H1 (cell line): ENCODE measurements at regions not wholly inside any gene's neighbourhood (a gene's known extent, or its start where the extent isn't known, plus 50 kb on each side); places are given as distances from the start of the nearest gene placed in this dataset.

ENCODE experiments used
- CTCF ChIA-PET: fragments of 300-600 bp; sonication (Branson Sonifier 250); formaldehyde crosslinking; loops from one replicate; lab custom pipeline; 2021; ENCODE audit not compliant: partially characterized antibody; lab: Charles Lee
- POLR2A ChIA-PET: fragments of 300-600 bp; sonication (Branson Sonifier 250); formaldehyde crosslinking; loops from one replicate; lab custom pipeline; 2021; ENCODE audit warnings: inconsistent platforms; ENCODE audit not compliant: partially characterized antibody; lab: Charles Lee
- DNase-seq, 2 experiments: peaks; one replicate each; pipeline versions ENCODE4 v3.0.0 to v3.0.0-alpha.2; 2010 to 2022; ENCODE audit warnings: low spot score in 2 of 2, low read depth in 1 of 2, mixed read lengths in 1 of 2
- FAIRE-seq: peaks from 2 replicates; lab custom pipeline; 2011; peaks lifted over from hg19 to GRCh38; lab: Jason Lieb, UNC
- H2AFZ ChIP-seq: 2 replicates; pipeline ENCODE4 v1.8.1; 2012; ENCODE audit warnings: low read length, inconsistent platforms
- H2AK5ac ChIP-seq: 2 replicates; pipeline ENCODE4 v1.6.1; 2013; ENCODE audit warnings: low read depth, low read length
- H2BK120ac ChIP-seq: replicated peaks from 2 replicates; pipeline ENCODE3; 2013; ENCODE audit warnings: low read depth, low read length, inconsistent platforms
- H2BK12ac ChIP-seq: 2 replicates; pipeline ENCODE4 v1.6.1; 2013; ENCODE audit warnings: low read depth, low read length
- H2BK15ac ChIP-seq: 2 replicates; pipeline ENCODE4 v1.6.1; 2013; ENCODE audit warnings: low read length
- H2BK20ac ChIP-seq: 2 replicates; pipeline ENCODE4 v1.6.1; 2013; ENCODE audit warnings: low read length
- H2BK5ac ChIP-seq: 2 replicates; pipeline ENCODE4 v1.6.1; 2013; ENCODE audit warnings: low read depth, low read length
- H3K14ac ChIP-seq: 2 replicates; pipeline ENCODE4 v1.6.1; 2013; ENCODE audit warnings: inconsistent platforms; ENCODE audit not compliant: insufficient read length
- H3K18ac ChIP-seq: 2 replicates; pipeline ENCODE4 v1.6.1; 2013; ENCODE audit warnings: low read length; ENCODE audit errors: extremely low read depth
- H3K23ac ChIP-seq: 2 replicates; pipeline ENCODE4 v1.6.1; 2013; ENCODE audit warnings: inconsistent platforms; ENCODE audit not compliant: insufficient read length
- H3K23me2 ChIP-seq: 2 replicates; pipeline ENCODE4 v1.6.1; 2013; ENCODE audit warnings: low read depth, low read length
- H3K27ac ChIP-seq: 2 replicates; pipeline ENCODE4 v1.6.1; 2011; ENCODE audit warnings: low read depth, low read length, inconsistent platforms
- H3K27me3 ChIP-seq, 4 experiments: replicated peaks in 1 of 4; 1 replicate in 1 of 4; 2 replicates in 3 of 4; pipeline versions ENCODE4 v1.6.1 to v1.8.1; 2011 to 2013; ENCODE audit warnings: low read length in 3 of 4, mild to moderate bottlenecking in 3 of 4, inconsistent platforms in 2 of 4, mixed read lengths in 2 of 4, moderate library complexity in 1 of 4; ENCODE audit not compliant: control insufficient read depth in 3 of 4, insufficient read depth in 3 of 4; ENCODE audit errors: extremely low read depth in 1 of 4
- H3K36me3 ChIP-seq, 4 experiments: 2 replicates each; pipeline versions ENCODE4 v1.6.1 to v1.8.1; 2011 to 2013; ENCODE audit warnings: mild to moderate bottlenecking in 4 of 4, low read length in 3 of 4, moderate library complexity in 2 of 4, control low read depth in 1 of 4, inconsistent platforms in 1 of 4; ENCODE audit not compliant: insufficient read depth in 4 of 4, control insufficient read depth in 2 of 4
- H3K4ac ChIP-seq: replicated peaks from 2 replicates; pipeline ENCODE3; 2013; ENCODE audit warnings: low read length, low read depth, mixed read lengths, inconsistent platforms; ENCODE audit not compliant: insufficient read length
- H3K4me1 ChIP-seq, 4 experiments: replicated peaks in 1 of 4; 1 replicate in 1 of 4; 2 replicates in 3 of 4; pipeline versions ENCODE4 v1.6.1 to v1.8.1; 2011 to 2013; ENCODE audit warnings: low read length in 3 of 4, inconsistent platforms in 2 of 4, mixed read lengths in 1 of 4; ENCODE audit not compliant: insufficient read depth in 4 of 4, control insufficient read depth in 3 of 4
- H3K4me2 ChIP-seq, 2 experiments: 2 replicates each; pipeline versions ENCODE4 v1.6.1 to v1.8.1; 2011 to 2013; ENCODE audit warnings: low read depth in 2 of 2, low read length in 2 of 2, control low read depth in 1 of 2, inconsistent platforms in 1 of 2, mild to moderate bottlenecking in 1 of 2; ENCODE audit not compliant: insufficient read depth in 1 of 2
- H3K4me3 ChIP-seq, 4 experiments: fragments of 200-600, 300-600 bp in 1 of 4; sonication (generic), shearing (Covaris generic), sonication (Bioruptor Twin) in 1 of 4; 2 replicates each; pipeline versions ENCODE4 v1.5.1 to v1.8.1; 2011 to 2016; ENCODE audit warnings: low read length in 4 of 4, low read depth in 3 of 4, control low read depth in 2 of 4, inconsistent platforms in 2 of 4, mild to moderate bottlenecking in 2 of 4, mixed read lengths in 1 of 4, moderate library complexity in 1 of 4; ENCODE audit not compliant: insufficient read depth in 2 of 4; ENCODE audit errors: extremely low read depth in 1 of 4
- H3K56ac ChIP-seq: replicated peaks from 2 replicates; pipeline ENCODE3; 2013; ENCODE audit warnings: low read depth, mild to moderate bottlenecking, mixed read lengths, low read length, inconsistent platforms; ENCODE audit not compliant: insufficient read length
- H3K79me1 ChIP-seq: 2 replicates; pipeline ENCODE4 v1.6.1; 2013; ENCODE audit warnings: low read depth, low read length, control low read depth
- H3K79me2 ChIP-seq, 2 experiments: 2 replicates each; pipeline versions ENCODE4 v1.6.1 to v1.8.1; 2012 to 2013; ENCODE audit warnings: low read length in 2 of 2, mild to moderate bottlenecking in 2 of 2, inconsistent platforms in 1 of 2; ENCODE audit not compliant: insufficient read depth in 2 of 2, control insufficient read depth in 1 of 2
- H3K9ac ChIP-seq, 4 experiments: replicated peaks in 1 of 4; 1 replicate in 1 of 4; 2 replicates in 3 of 4; pipeline versions ENCODE4 v1.6.1 to v1.8.1; 2011 to 2013; ENCODE audit warnings: low read depth in 3 of 4, low read length in 3 of 4, control low read depth in 2 of 4, mild to moderate bottlenecking in 2 of 4, moderate library complexity in 2 of 4, inconsistent platforms in 1 of 4; ENCODE audit errors: extremely low read depth in 1 of 4
- H3K9me3 ChIP-seq, 2 experiments: 2 replicates each; pipeline versions ENCODE4 v1.6.1 to v1.8.1; 2012 to 2013; ENCODE audit warnings: mild to moderate bottlenecking in 2 of 2, moderate library complexity in 2 of 2, control low read depth in 1 of 2, inconsistent platforms in 1 of 2, low read depth in 1 of 2, low read length in 1 of 2, mixed read lengths in 1 of 2; ENCODE audit not compliant: insufficient read depth in 2 of 2
- H4K20me1 ChIP-seq, 2 experiments: replicated peaks in 1 of 2; 2 replicates each; pipeline versions ENCODE3 to v1.8.1; 2011 to 2013; ENCODE audit warnings: inconsistent platforms in 2 of 2, low read length in 2 of 2, mild to moderate bottlenecking in 1 of 2; ENCODE audit not compliant: insufficient read depth in 2 of 2, control insufficient read depth in 1 of 2
- H4K5ac ChIP-seq: 2 replicates; pipeline ENCODE4 v1.6.1; 2013; ENCODE audit warnings: low read length, low read depth, mixed read lengths, inconsistent platforms; ENCODE audit not compliant: insufficient read length
- H4K8ac ChIP-seq: 2 replicates; pipeline ENCODE4 v1.8.0; 2013; ENCODE audit warnings: mild to moderate bottlenecking, moderate library complexity, low read length, inconsistent platforms; ENCODE audit not compliant: insufficient read depth; ENCODE audit errors: extremely low read depth
- H4K91ac ChIP-seq: replicated peaks from 2 replicates; pipeline ENCODE3; 2013; ENCODE audit warnings: low read length, mixed read lengths, inconsistent platforms; ENCODE audit not compliant: insufficient read length
- CBX8 ChIP-seq: fragments of 300-800, 300-1000 bp; sonication (generic); IDR thresholded peaks from 2 replicates; pipeline ENCODE4 v1.7.1; 2016; ENCODE audit warnings: low read depth, low read length, borderline replicate concordance
- CEBPB ChIP-seq: IDR thresholded peaks from 2 replicates; pipeline ENCODE4 v1.6.1; 2012; ENCODE audit warnings: low read depth, low read length
- CREB1 ChIP-seq: IDR thresholded peaks from 2 replicates; pipeline ENCODE4 v1.6.1; 2012; ENCODE audit warnings: inconsistent platforms
- EP300 ChIP-seq, 2 experiments: IDR thresholded peaks; 1 replicate in 1 of 2; 2 replicates in 1 of 2; pipeline ENCODE4 v1.6.1; 2011 to 2012; ENCODE audit warnings: low read depth in 2 of 2, low read length in 2 of 2, mild to moderate bottlenecking in 2 of 2, borderline replicate concordance in 1 of 2, inconsistent platforms in 1 of 2, moderate library complexity in 1 of 2
- HDAC6 ChIP-seq: IDR thresholded peaks from one replicate; pipeline ENCODE4 v1.7.1; 2012; ENCODE audit warnings: low read depth, mild to moderate bottlenecking, inconsistent platforms, low read length, moderate library complexity
- JUN ChIP-seq: IDR thresholded peaks from 2 replicates; pipeline ENCODE4 v1.6.1; 2011; ENCODE audit warnings: low read depth, mild to moderate bottlenecking, improper control_type of control experiment, low read length
- KDM4A ChIP-seq: IDR thresholded peaks from one replicate; pipeline ENCODE4 v1.7.1; 2012; ENCODE audit warnings: low read depth, mild to moderate bottlenecking, moderate library complexity, low read length, inconsistent platforms; ENCODE audit not compliant: severe bottlenecking
- POLR2A ChIP-seq, 2 experiments: IDR thresholded peaks; 1 replicate in 1 of 2; 2 replicates in 1 of 2; pipeline ENCODE4 v1.6.1; 2011; ENCODE audit warnings: low read depth in 2 of 2, low read length in 2 of 2, mild to moderate bottlenecking in 2 of 2; ENCODE audit errors: control extremely low read depth in 1 of 2
- POU5F1 ChIP-seq: IDR thresholded peaks from 2 replicates; pipeline ENCODE4 v1.6.1; 2011; ENCODE audit warnings: low read depth, mild to moderate bottlenecking, low read length, moderate library complexity
- RBBP5 ChIP-seq: IDR thresholded peaks from 2 replicates; pipeline ENCODE4 v1.7.1; 2012; ENCODE audit warnings: low read depth, mild to moderate bottlenecking, inconsistent platforms, low read length, moderate library complexity, borderline replicate concordance
- SUZ12 ChIP-seq: fragments of 200-600 bp; sonication (generic); IDR thresholded peaks from 2 replicates; pipeline ENCODE4 v1.6.1; 2012; ENCODE audit warnings: mild to moderate bottlenecking, inconsistent platforms, low read length, moderate library complexity, mixed read lengths
- TF ChIP-seq, protein P1 (sequence below): IDR thresholded peaks from 2 replicates; pipeline ENCODE4 v1.6.1; 2012; ENCODE audit warnings: inconsistent platforms
- TF ChIP-seq, protein P2 (sequence below): IDR thresholded peaks from 2 replicates; pipeline ENCODE4 v1.6.1; 2011; ENCODE audit warnings: low read depth, mild to moderate bottlenecking, low read length; ENCODE audit not compliant: insufficient read depth

DNA sequence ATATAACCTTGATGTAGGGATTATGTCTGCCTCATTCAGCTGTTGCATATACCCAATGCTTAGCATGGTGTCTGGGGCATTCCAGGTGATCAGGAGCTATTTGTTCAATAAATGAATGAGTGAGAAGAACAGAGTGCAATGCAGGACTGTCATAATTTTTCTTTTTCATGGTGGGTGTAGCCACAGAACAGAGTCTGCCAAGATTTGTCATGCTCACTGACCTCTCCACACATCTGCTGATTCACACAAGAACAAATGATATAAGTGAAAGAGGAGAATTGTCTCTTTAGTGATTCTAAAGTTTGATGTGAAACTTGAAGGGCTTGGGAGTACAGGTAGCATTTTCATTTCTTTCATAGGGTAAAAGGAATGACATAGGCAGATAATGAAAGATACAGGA is 64.4 kb upstream of the TEX13D start:
- Histone ChIP-seq H3K27me3 (no peaks in the 10 kb centered on the region), H2BK120ac (no peak overlapping the region), H2BK12ac (no peak overlapping the region), H3K56ac (no peak overlapping the region), H3K14ac (no peak overlapping the region), H4K5ac (no peak overlapping the region), H2AFZ (no peak overlapping the region), H3K36me3 (no peaks in the 10 kb centered on the region), H2BK5ac (no peak overlapping the region), H3K4me1 (no peaks in the 10 kb centered on the region), H3K27ac (no peak overlapping the region), H3K23me2 (no peaks in the 10 kb centered on the region), H2BK15ac (no peak overlapping the region), H3K9me3 (no peaks in the 10 kb centered on the region), H3K18ac (no peak overlapping the region), H4K8ac (no peak overlapping the region), H3K79me1 (no peaks in the 10 kb centered on the region), H4K91ac (no peak overlapping the region), H3K79me2 (no peaks in the 10 kb centered on the region), H3K23ac (no peak overlapping the region), H3K4ac (no peak overlapping the region), H3K4me3 (no peak overlapping the region), H2BK20ac (no peak overlapping the region), H3K4me2 (no peak overlapping the region), H3K9ac (no peak overlapping the region), H4K20me1 (no peaks in the 10 kb centered on the region), H2AK5ac (no peak overlapping the region)
- FAIRE-seq (no peak), DNase-seq (no peak)
- CTCF ChIA-PET = no interaction called here
- TF ChIP-seq KDM4A (no peak), JUN (no peak), CBX8 (no peak), SUZ12 (no peak), POLR2A (IDR thresholded peaks at IDR 0.05; ENCODE audit: control extremely low read depth in 1 of 2, low read depth in 2 of 2, low read length in 2 of 2) (no peak), RBBP5 (no peak), EP300 (IDR thresholded peaks at IDR 0.05; ENCODE audit: borderline replicate concordance in 1 of 2, low read depth in 2 of 2, low read length in 2 of 2) (no peak), POU5F1 (no peak), CEBPB (no peak), HDAC6 (no peak), CREB1 (no peak)
- TF ChIP-seq, protein P1, sequence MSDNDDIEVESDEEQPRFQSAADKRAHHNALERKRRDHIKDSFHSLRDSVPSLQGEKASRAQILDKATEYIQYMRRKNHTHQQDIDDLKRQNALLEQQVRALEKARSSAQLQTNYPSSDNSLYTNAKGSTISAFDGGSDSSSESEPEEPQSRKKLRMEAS = no peak
- TF ChIP-seq, protein P2, sequence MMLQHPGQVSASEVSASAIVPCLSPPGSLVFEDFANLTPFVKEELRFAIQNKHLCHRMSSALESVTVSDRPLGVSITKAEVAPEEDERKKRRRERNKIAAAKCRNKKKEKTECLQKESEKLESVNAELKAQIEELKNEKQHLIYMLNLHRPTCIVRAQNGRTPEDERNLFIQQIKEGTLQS = no peak
- POLR2A ChIA-PET = no interaction called here
